Skeletal muscle tissue (tissue), 3 donors: ENCODE measurements at regions not wholly inside any gene's neighbourhood (a gene's known extent, or its start where the extent isn't known, plus 50 kb on each side); places are given as distances from the start of the nearest gene placed in this dataset.

ENCODE experiments used
- H3K27ac ChIP-seq: one replicate; pipeline ENCODE4 v1.7.0; 2013; ENCODE audit warnings: mild to moderate bottlenecking, low read depth, low read length, inconsistent platforms
- H3K27me3 ChIP-seq, 3 donors: one replicate each; pipeline ENCODE4 v1.7.0; 2013; ENCODE audit warnings: low read length in 3 of 3; ENCODE audit not compliant: control insufficient read depth in 3 of 3, insufficient read depth in 3 of 3
- H3K36me3 ChIP-seq, 3 donors: one replicate each; pipeline ENCODE4 v1.7.0; 2013; ENCODE audit warnings: low read length in 3 of 3; ENCODE audit not compliant: control insufficient read depth in 3 of 3, insufficient read depth in 3 of 3
- H3K4me1 ChIP-seq, 3 donors: one replicate each; pipeline ENCODE4 v1.7.0; 2013; ENCODE audit warnings: low read length in 3 of 3, mild to moderate bottlenecking in 3 of 3; ENCODE audit not compliant: control insufficient read depth in 3 of 3, insufficient read depth in 3 of 3
- H3K4me3 ChIP-seq, 3 donors: one replicate each; pipeline ENCODE4 v1.7.0; 2013; ENCODE audit warnings: low read length in 3 of 3
- H3K9ac ChIP-seq, 3 donors: one replicate each; pipeline ENCODE4 v1.7.0; 2013; ENCODE audit warnings: low read length in 3 of 3, mild to moderate bottlenecking in 3 of 3, moderate library complexity in 2 of 3, low read depth in 1 of 3
- H3K9me3 ChIP-seq, 3 donors: one replicate each; pipeline ENCODE4 v1.7.0; 2013; ENCODE audit warnings: low read length in 3 of 3; ENCODE audit not compliant: control insufficient read depth in 3 of 3
- donor health status: Osteomylitis.

GRCh38 chr7:155925682-155926081 is 113.4 kb upstream of the SHH start:
- no peak overlapping the region for H3K4me3 ChIP-seq
- H3K27me3 ChIP-seq, result peaks cover 2 to 13% (median 2%) of the 10 kb centered on the region in 3 donors

GRCh38 chr7:155922067-155922816 is 110.0 kb upstream of the SHH start:
- Histone ChIP-seq H3K9ac (no peak overlapping the region), H3K4me3 (no peak overlapping the region), H3K9me3 (peaks cover 0 to 6% (median 3%) of the 10 kb centered on the region in 3 donors), H3K27ac (no peak overlapping the region), H3K4me1 (no peaks in the 10 kb centered on the region), H3K36me3 (no peaks in the 10 kb centered on the region), H3K27me3 (peaks cover 0 to 11% (median 0%) of the 10 kb centered on the region in 3 donors)

More at GRCh38 chr7:155925682-155926081, 113.4 kb upstream of the SHH start:
- Histone ChIP-seq H3K4me1 (no peaks in the 10 kb centered on the region), H3K27ac (no peak overlapping the region), H3K9me3 (peaks cover 0 to 6% (median 0%) of the 10 kb centered on the region in 3 donors), H3K36me3 (no peaks in the 10 kb centered on the region), H3K9ac (no peak overlapping the region)

GRCh38 chr7:155921804-155922066 is 109.5 kb upstream of the SHH start:
- Histone ChIP-seq H3K36me3 (no peaks in the 10 kb centered on the region), H3K27ac (no peak overlapping the region), H3K4me3 (no peak overlapping the region), H3K27me3 (peaks cover 0 to 10% (median 0%) of the 10 kb centered on the region in 3 donors), H3K4me1 (no peaks in the 10 kb centered on the region), H3K9me3 (peaks cover 0 to 3% (median 2%) of the 10 kb centered on the region in 3 donors), H3K9ac (no peak overlapping the region)

- no peak overlapping the region for H3K4me3 ChIP-seq
- H3K36me3 ChIP-seq, result no peaks in the 10 kb centered on the region
- no peaks in the 10 kb centered on the region for H3K4me1 ChIP-seq
- peaks cover 0 to 3% (median 0%) of the 10 kb centered on the region in 3 donors for H3K9me3 ChIP-seq
- no peak overlapping the region for H3K9ac ChIP-seq
- peaks cover 0 to 10% (median 0%) of the 10 kb centered on the region in 3 donors for H3K27me3 ChIP-seq
- no peak overlapping the region for H3K27ac ChIP-seq
Observed at GRCh38 chr7:155921086-155921803, 109.0 kb upstream of the SHH start.

GRCh38 chr7:155920068-155920461 is 107.8 kb upstream of the SHH start:
- H3K27me3 ChIP-seq, result peaks cover 0 to 8% (median 3%) of the 10 kb centered on the region in 3 donors
- H3K9ac ChIP-seq, result no peak overlapping the region
- no peaks in the 10 kb centered on the region for H3K4me1 ChIP-seq
- no peak overlapping the region for H3K27ac ChIP-seq
- no peak overlapping the region for H3K4me3 ChIP-seq
- H3K9me3 ChIP-seq, result peaks cover 0 to 3% (median 0%) of the 10 kb centered on the region in 3 donors
- no peaks in the 10 kb centered on the region for H3K36me3 ChIP-seq

GRCh38 chr7:155919391-155920067 is 107.3 kb upstream of the SHH start:
- Histone ChIP-seq H3K36me3 (no peaks in the 10 kb centered on the region), H3K27ac (no peak overlapping the region), H3K9ac (no peak overlapping the region), H3K9me3 (peaks cover 0 to 3% (median 0%) of the 10 kb centered on the region in 3 donors), H3K27me3 (peaks cover 0 to 8% (median 3%) of the 10 kb centered on the region in 3 donors), H3K4me1 (no peaks in the 10 kb centered on the region), H3K4me3 (no peak overlapping the region)

- H3K27ac ChIP-seq, result no peak overlapping the region
- no peaks in the 10 kb centered on the region for H3K4me1 ChIP-seq
- peaks cover 0 to 3% (median 2%) of the 10 kb centered on the region in 3 donors for H3K9me3 ChIP-seq
- H3K36me3 ChIP-seq, result no peaks in the 10 kb centered on the region
- no peak overlapping the region for H3K4me3 ChIP-seq
- no peak overlapping the region for H3K9ac ChIP-seq
- H3K27me3 ChIP-seq, result peaks cover 0 to 5% (median 3%) of the 10 kb centered on the region in 3 donors
Observed at GRCh38 chr7:155918720-155919390, 106.6 kb upstream of the SHH start.

GRCh38 chr7:155917836-155918430 is 105.7 kb upstream of the SHH start:
- Histone ChIP-seq H3K4me3 (no peak overlapping the region), H3K9me3 (peaks cover 0 to 3% (median 2%) of the 10 kb centered on the region in 3 donors), H3K27ac (no peak overlapping the region), H3K9ac (no peak overlapping the region), H3K27me3 (peaks cover 0 to 5% (median 3%) of the 10 kb centered on the region in 3 donors), H3K4me1 (no peaks in the 10 kb centered on the region), H3K36me3 (no peaks in the 10 kb centered on the region)

GRCh38 chr7:155916926-155917655 is 104.8 kb upstream of the SHH start:
- Histone ChIP-seq H3K9me3 (peaks cover 0 to 3% (median 2%) of the 10 kb centered on the region in 3 donors), H3K36me3 (no peaks in the 10 kb centered on the region), H3K4me1 (no peaks in the 10 kb centered on the region), H3K27me3 (peaks cover 0 to 5% (median 3%) of the 10 kb centered on the region in 3 donors), H3K4me3 (no peak overlapping the region), H3K27ac (no peak overlapping the region), H3K9ac (no peak overlapping the region)
